Adrenal gland (tissue), 5 donors: ENCODE measurements at regions not wholly inside any gene's neighbourhood (a gene's known extent, or its start where the extent isn't known, plus 50 kb on each side); places are given as distances from the start of the nearest gene placed in this dataset.

ENCODE experiments used
- CTCF ChIP-seq, 6 experiments: fragments of 450-650 bp in 4 of 6; fragments of 200-600 bp in 2 of 6; sonication (generic) in 1 of 6; IDR thresholded peaks; 1 replicate in 5 of 6; 2 replicates in 1 of 6; pipeline versions ENCODE4 v1.5.1 to v1.8.0; 2016 to 2021; ENCODE audit warnings: antibody characterized with exemption in 6 of 6, mild to moderate bottlenecking in 2 of 6, moderate library complexity in 1 of 6
- POLR2A ChIP-seq, 2 donors: fragments of 450-650 bp; IDR thresholded peaks; one replicate each; pipeline ENCODE4 v1.6.1; 2017; ENCODE audit warnings: antibody characterized with exemption in 2 of 2, mild to moderate bottlenecking in 2 of 2, moderate library complexity in 1 of 2
- donor health status: DM: no; HTN: no; CAD: no.

- TF ChIP-seq POLR2A (IDR thresholded peaks at IDR 0.05): no peak
- no peak for TF ChIP-seq CTCF (IDR thresholded peaks at IDR 0.05)
Measured at GRCh38 chrX:82161195-82161594, 959.3 kb downstream of the SH3BGRL start.
